Smooth muscle cell (in vitro differentiated cells): ENCODE measurements at regions not wholly inside any gene's neighbourhood (a gene's known extent, or its start where the extent isn't known, plus 50 kb on each side); places are given as distances from the start of the nearest gene placed in this dataset.

Experiments
- DNase-seq: peaks from one replicate; lab custom pipeline; 2025; ENCODE audit not compliant: unreplicated experiment; lab: John Stamatoyannopoulos, UW
- H2AFZ ChIP-seq: fragments of 200-600 bp; sonication (generic); 2 replicates; pipeline ENCODE4 v1.6.0; 2016; ENCODE audit warnings: antibody characterized with exemption, low read depth, mild to moderate bottlenecking
- H3F3A ChIP-seq: fragments of 200-600 bp; sonication (generic); 2 replicates; pipeline ENCODE4 v1.6.0; 2017; ENCODE audit warnings: antibody characterized with exemption, low read depth
- H3K27ac ChIP-seq: fragments of 200-600 bp; sonication (generic); 2 replicates; pipeline ENCODE4 v1.5.1; 2016; ENCODE audit warnings: low read depth, mild to moderate bottlenecking
- H3K27me3 ChIP-seq: fragments of 200-600 bp; sonication (generic); 2 replicates; pipeline ENCODE4 v1.6.1; 2016; ENCODE audit warnings: low read depth, mild to moderate bottlenecking
- H3K36me3 ChIP-seq: fragments of 200-600 bp; sonication (generic); 2 replicates; pipeline ENCODE4 v1.5.1; 2016; ENCODE audit warnings: low read depth
- H3K4me1 ChIP-seq: fragments of 200-600 bp; sonication (generic); 2 replicates; pipeline ENCODE4 v1.5.1; 2016; ENCODE audit warnings: low read depth
- H3K4me2 ChIP-seq: fragments of 200-600 bp; sonication (generic); 2 replicates; pipeline ENCODE4 v1.6.0; 2016; ENCODE audit warnings: mild to moderate bottlenecking
- H3K4me3 ChIP-seq: fragments of 200-600 bp; sonication (generic); 2 replicates; pipeline ENCODE4 v1.5.1; 2016; ENCODE audit warnings: mild to moderate bottlenecking
- H3K79me2 ChIP-seq: fragments of 200-600 bp; sonication (generic); 2 replicates; pipeline ENCODE4 v1.6.0; 2016; ENCODE audit warnings: low read depth, mild to moderate bottlenecking
- H3K9ac ChIP-seq: fragments of 200-600 bp; sonication (generic); 2 replicates; pipeline ENCODE4 v1.6.0; 2016; ENCODE audit warnings: low read depth
- H3K9me3 ChIP-seq: fragments of 200-600 bp; sonication (generic); replicated peaks from 2 replicates; pipeline ENCODE4 v1.5.1; 2016; ENCODE audit warnings: low read depth
- H4K20me1 ChIP-seq: fragments of 200-600 bp; sonication (generic); 2 replicates; pipeline ENCODE4 v1.6.0; 2016; ENCODE audit warnings: low read depth
- WGBS: methylation state at CpG from one replicate; pipeline ENCODE4 v1.1.7; 2016; ENCODE audit warnings: low lambda C conversion rate; 5-methylcytosine and 5-hydroxymethylcytosine counted together
- TF ChIP-seq, protein P1 (sequence below): fragments of 200-600 bp; sonication (generic); IDR thresholded peaks from 2 replicates; pipeline ENCODE4 v1.5.1; 2017; ENCODE audit warnings: borderline replicate concordance, mild to moderate bottlenecking, antibody characterized with exemption; ENCODE audit not compliant: insufficient read depth, poor library complexity, severe bottlenecking

DNA sequence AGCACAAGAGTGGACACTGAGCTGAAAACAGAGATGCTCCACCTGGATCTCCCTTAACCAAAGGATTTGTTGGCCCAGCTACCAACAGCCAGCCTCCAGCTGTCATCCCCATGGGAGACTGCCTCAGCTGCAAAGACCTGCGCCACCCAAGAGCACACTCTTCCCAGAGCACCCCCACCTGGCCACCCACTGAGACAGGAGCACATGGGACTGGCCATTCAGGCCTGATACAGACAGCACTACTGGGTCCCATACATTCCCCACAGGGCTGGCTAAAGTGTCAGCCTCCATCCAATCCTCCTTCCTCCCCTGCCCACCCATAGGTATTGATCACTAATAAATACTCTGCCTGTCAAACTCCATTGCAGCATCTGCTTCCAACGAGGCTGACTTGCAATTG, 241.5 kb downstream of the BCL11B start:
- H2AFZ ChIP-seq, result no peak overlapping the region
- H3K4me1 ChIP-seq, result no peaks in the 10 kb centered on the region
- no peak overlapping the region for H3K4me2 ChIP-seq
- H3K27me3 ChIP-seq, result no peaks in the 10 kb centered on the region
- H3K27ac ChIP-seq, result no peak overlapping the region
- TF ChIP-seq, protein P1, sequence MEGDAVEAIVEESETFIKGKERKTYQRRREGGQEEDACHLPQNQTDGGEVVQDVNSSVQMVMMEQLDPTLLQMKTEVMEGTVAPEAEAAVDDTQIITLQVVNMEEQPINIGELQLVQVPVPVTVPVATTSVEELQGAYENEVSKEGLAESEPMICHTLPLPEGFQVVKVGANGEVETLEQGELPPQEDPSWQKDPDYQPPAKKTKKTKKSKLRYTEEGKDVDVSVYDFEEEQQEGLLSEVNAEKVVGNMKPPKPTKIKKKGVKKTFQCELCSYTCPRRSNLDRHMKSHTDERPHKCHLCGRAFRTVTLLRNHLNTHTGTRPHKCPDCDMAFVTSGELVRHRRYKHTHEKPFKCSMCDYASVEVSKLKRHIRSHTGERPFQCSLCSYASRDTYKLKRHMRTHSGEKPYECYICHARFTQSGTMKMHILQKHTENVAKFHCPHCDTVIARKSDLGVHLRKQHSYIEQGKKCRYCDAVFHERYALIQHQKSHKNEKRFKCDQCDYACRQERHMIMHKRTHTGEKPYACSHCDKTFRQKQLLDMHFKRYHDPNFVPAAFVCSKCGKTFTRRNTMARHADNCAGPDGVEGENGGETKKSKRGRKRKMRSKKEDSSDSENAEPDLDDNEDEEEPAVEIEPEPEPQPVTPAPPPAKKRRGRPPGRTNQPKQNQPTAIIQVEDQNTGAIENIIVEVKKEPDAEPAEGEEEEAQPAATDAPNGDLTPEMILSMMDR, result no peak
- no peak for DNase-seq
- H3K36me3 ChIP-seq, result no peaks in the 10 kb centered on the region
- H3K9ac ChIP-seq, result no peak overlapping the region
- H3K9me3 ChIP-seq, result no peaks in the 10 kb centered on the region
- no peak overlapping the region for H3K4me3 ChIP-seq
- WGBS, result 92% methylated on average over 2 of the region's 2 CpGs
- no peaks in the 10 kb centered on the region for H3K79me2 ChIP-seq
- H4K20me1 ChIP-seq, result no peaks in the 10 kb centered on the region
- no peaks in the 10 kb centered on the region for H3F3A ChIP-seq

DNA sequence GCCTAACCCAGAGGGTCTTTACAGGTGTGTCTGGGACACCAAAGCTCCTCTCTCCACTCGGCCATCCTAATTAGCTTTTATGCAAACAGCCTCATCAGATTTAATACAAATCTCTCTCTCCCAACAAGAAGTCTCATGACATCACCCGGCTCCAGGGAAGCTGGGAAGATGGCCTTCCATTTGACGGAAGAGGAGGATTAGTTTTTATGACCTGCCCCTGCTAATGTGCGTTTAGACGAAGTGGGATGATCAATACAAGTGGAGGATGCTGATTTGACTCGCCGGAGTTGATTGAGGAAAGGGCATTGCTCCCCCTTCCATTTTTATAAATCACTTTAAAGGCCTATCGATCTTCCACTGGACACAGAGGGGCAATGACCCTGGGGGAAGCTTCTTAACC, 239.2 kb downstream of the BCL11B start:
- H3F3A ChIP-seq, result no peaks in the 10 kb centered on the region
- no peaks in the 10 kb centered on the region for H3K9me3 ChIP-seq
- no peak overlapping the region for H3K4me3 ChIP-seq
- no peak overlapping the region for H3K4me2 ChIP-seq
- H3K9ac ChIP-seq, result no peak overlapping the region
- no peaks in the 10 kb centered on the region for H3K36me3 ChIP-seq
- H3K79me2 ChIP-seq, result no peaks in the 10 kb centered on the region
- H2AFZ ChIP-seq, result no peak overlapping the region
- no peaks in the 10 kb centered on the region for H4K20me1 ChIP-seq
- H3K27me3 ChIP-seq, result no peaks in the 10 kb centered on the region
- TF ChIP-seq, protein P1, result no peak
- H3K4me1 ChIP-seq, result peaks cover 10% of the 10 kb centered on the region
- H3K27ac ChIP-seq, result no peak overlapping the region
- no peak for DNase-seq
- WGBS, result 83% methylated on average over 8 of the region's 8 CpGs

DNA sequence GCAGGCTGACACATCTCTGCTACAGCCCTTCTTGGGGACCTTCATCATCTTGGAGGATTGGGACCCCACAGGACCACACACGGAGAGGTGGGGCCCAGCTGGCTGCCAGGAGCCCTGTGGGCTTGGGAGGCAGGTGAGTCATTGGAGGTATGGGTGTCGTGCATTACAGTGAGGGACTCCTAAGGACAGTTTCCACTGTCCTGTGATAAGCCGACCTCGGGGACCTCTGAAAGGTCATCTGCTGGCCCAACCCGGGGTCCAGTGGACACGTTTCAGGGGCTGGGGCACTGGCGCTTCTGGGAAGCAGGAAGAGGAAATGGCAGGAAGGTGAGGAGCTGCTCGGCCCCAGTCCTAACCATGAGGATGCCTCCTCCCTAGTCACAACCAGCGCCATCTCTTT, 238.0 kb downstream of the BCL11B start:
- no peaks in the 10 kb centered on the region for H3K27me3 ChIP-seq
- no peaks in the 10 kb centered on the region for H3K36me3 ChIP-seq
- H3K27ac ChIP-seq, result no peak overlapping the region
- DNase-seq, result no peak
- H3K4me1 ChIP-seq, result peaks cover 10% of the 10 kb centered on the region
- no peak overlapping the region for H3K4me3 ChIP-seq
- 94% methylated on average over 9 of the region's 9 CpGs for WGBS
- no peaks in the 10 kb centered on the region for H3F3A ChIP-seq
- H3K9me3 ChIP-seq, result no peaks in the 10 kb centered on the region
- no peak overlapping the region for H2AFZ ChIP-seq
- H3K79me2 ChIP-seq, result no peaks in the 10 kb centered on the region
- no peak overlapping the region for H3K9ac ChIP-seq
- no peaks in the 10 kb centered on the region for H4K20me1 ChIP-seq
- TF ChIP-seq, protein P1, result no peak
- no peak overlapping the region for H3K4me2 ChIP-seq

DNA sequence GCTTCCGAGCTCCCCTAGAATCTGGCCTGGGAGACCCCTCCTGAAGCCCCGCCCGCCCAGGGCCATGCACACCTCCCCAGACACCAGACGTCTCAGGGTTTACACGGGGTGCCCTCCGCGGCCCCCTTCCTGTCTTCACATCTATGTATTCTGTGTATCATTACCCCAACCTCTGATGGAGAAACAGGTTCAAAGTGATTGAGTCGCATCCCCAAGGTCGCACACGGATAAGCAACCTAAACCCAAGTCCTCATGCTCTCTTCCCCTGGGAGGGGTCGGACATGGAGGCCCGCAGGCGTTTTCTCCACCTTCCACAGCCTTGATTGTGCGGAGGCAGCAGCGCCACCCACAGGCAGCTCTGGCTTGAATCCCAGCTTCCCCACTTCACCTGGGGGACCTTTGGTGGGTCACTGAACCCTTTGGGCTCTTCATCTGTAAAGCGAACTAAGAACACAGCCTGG, 237.3 kb downstream of the BCL11B start:
- Histone ChIP-seq H3K4me3 (no peak overlapping the region), H3K27ac (no peak overlapping the region), H3K4me1 (peaks cover 10% of the 10 kb centered on the region), H3K4me2 (no peak overlapping the region), H3K9ac (no peak overlapping the region), H2AFZ (no peak overlapping the region), H3F3A (no peaks in the 10 kb centered on the region), H3K9me3 (no peaks in the 10 kb centered on the region), H4K20me1 (no peaks in the 10 kb centered on the region), H3K27me3 (no peaks in the 10 kb centered on the region), H3K79me2 (no peaks in the 10 kb centered on the region), H3K36me3 (no peaks in the 10 kb centered on the region)
- DNase-seq, result no peak
- 95% methylated on average over 16 of the region's 16 CpGs for WGBS
- TF ChIP-seq, protein P1, result no peak
